Panc1 (cell line): ENCODE measurements at regions not wholly inside any gene's neighbourhood (a gene's known extent, or its start where the extent isn't known, plus 50 kb on each side); places are given as distances from the start of the nearest gene placed in this dataset.

ENCODE experiments used
- ATAC-seq: fragments of 200-7000 bp; cut with Tn5 transposase; 2 replicates; pipeline ENCODE4 v1.9.1; 2020; ENCODE audit warnings: mild to moderate bottlenecking, moderate library complexity
- BruUV-seq: library from RNA; stranded (reverse); fragments of 400-500 nt; replicated peaks from 2 replicates; lab custom pipeline; 2021; lab: Mats Ljungman, UMichigan
- CTCF ChIA-PET: fragments of 300-600 bp; sonication (Branson Sonifier 250); formaldehyde crosslinking; loops from one replicate; lab custom pipeline; 2022; ENCODE audit warnings: antibody characterized with exemption; lab: Charles Lee
- POLR2A ChIA-PET: fragments of 300-600 bp; sonication (Branson Sonifier 250); formaldehyde crosslinking; loops from one replicate; lab custom pipeline; 2022; ENCODE audit warnings: antibody characterized with exemption; lab: Charles Lee
- DNase-seq: peaks from one replicate; pipeline ENCODE4 v3.0.0-alpha.2; 2010; ENCODE audit warnings: low read depth, low spot score
- H3K27ac ChIP-seq: 2 replicates; pipeline ENCODE4 v1.5.1; 2011; ENCODE audit warnings: mild to moderate bottlenecking, low read length, inconsistent platforms
- H3K27me3 ChIP-seq: fragments of 200-500 bp; sonication (Bioruptor generic); 2 replicates; pipeline ENCODE4 v1.6.0; 2014; ENCODE audit warnings: low read length, inconsistent platforms; ENCODE audit not compliant: control insufficient read depth, insufficient read depth
- H3K36me3 ChIP-seq: fragments of 200-500 bp; sonication (Bioruptor generic); 2 replicates; pipeline ENCODE4 v1.5.1; 2014; ENCODE audit warnings: inconsistent platforms, mild to moderate bottlenecking, low read length, moderate library complexity; ENCODE audit not compliant: control insufficient read depth, insufficient read depth
- H3K4me1 ChIP-seq: 2 replicates; pipeline ENCODE4 v1.5.1; 2011; ENCODE audit warnings: inconsistent platforms, mild to moderate bottlenecking, low read length, moderate library complexity; ENCODE audit not compliant: control insufficient read depth, insufficient read depth
- H3K4me3 ChIP-seq, 2 experiments: 2 replicates each; pipeline ENCODE4 v1.5.1; 2011 to 2012; ENCODE audit warnings: low read depth in 2 of 2, low read length in 2 of 2, mild to moderate bottlenecking in 2 of 2, inconsistent platforms in 1 of 2, moderate library complexity in 1 of 2
- H3K9me3 ChIP-seq: fragments of 200-500 bp; sonication (Bioruptor generic); 2 replicates; pipeline ENCODE4 v1.5.1; 2014; ENCODE audit warnings: low read depth, mild to moderate bottlenecking, inconsistent platforms, low read length, moderate library complexity; ENCODE audit not compliant: control insufficient read depth, insufficient read depth
- CTCF ChIP-seq: fragments of 450-650 bp; IDR thresholded peaks from 2 replicates; pipeline ENCODE4 v1.5.1; 2017; ENCODE audit warnings: mild to moderate bottlenecking
- POLR2AphosphoS5 ChIP-seq: IDR thresholded peaks from 2 replicates; pipeline ENCODE4 v1.6.1; 2012; ENCODE audit warnings: mild to moderate bottlenecking, low read depth, low read length, moderate library complexity
- REST ChIP-seq, 2 experiments: IDR thresholded peaks; 2 replicates each; pipeline ENCODE4 v1.6.1; 2011 to 2012; ENCODE audit warnings: low read depth in 2 of 2, control low read depth in 1 of 2, low read length in 1 of 2, mild to moderate bottlenecking in 1 of 2, moderate library complexity in 1 of 2; ENCODE audit not compliant: insufficient read depth in 1 of 2
- SIN3A ChIP-seq: IDR thresholded peaks from 2 replicates; pipeline ENCODE4 v1.6.1; 2012; ENCODE audit warnings: low read depth, mild to moderate bottlenecking, low read length, moderate library complexity, borderline replicate concordance; ENCODE audit not compliant: insufficient read depth
- TCF7L2 ChIP-seq: IDR thresholded peaks from 2 replicates; pipeline ENCODE4 v1.6.1; 2011; ENCODE audit warnings: mild to moderate bottlenecking, low read depth, low read length, inconsistent platforms
- in situ Hi-C: cut with HindIII; loops from 2 replicates; pipeline ENCODE4 v1.10.0; 2016; ENCODE audit warnings: low sequenced_read_pairs, low pct_unique_long_range_greater_than_20kb
- intact Hi-C: fragments of 100-400 bp; cut with micrococcal nuclease; formaldehyde crosslinking; loops from one replicate; pipeline ENCODE4 v1.10.0; 2022; ENCODE audit not compliant: unreplicated experiment

DNA sequence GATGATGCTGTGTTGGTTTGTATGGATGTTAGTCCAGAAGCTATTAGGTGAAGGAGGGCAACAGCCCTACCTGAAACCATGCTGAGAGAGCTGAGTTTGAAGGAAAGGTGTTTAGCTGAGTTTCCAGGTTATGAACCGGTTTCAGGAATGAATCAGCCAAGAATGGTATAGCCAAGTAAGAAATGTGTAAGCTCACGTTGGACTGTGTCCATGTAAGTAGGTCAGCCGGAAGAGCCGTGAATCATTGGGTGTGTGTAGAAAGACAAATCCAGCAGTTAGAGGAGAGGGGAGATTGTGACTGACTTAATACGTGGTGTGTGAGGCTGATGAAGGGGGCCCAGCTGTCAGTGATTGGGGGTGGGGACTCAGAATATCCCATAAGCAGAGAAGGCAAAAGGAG, 77.2 kb upstream of the SPIN4 start:
- ChIA-PET POLR2A (no interaction called here), CTCF (no interaction called here)
- intact Hi-C loops: no loop called here
- no peaks in the 10 kb centered on the region for H3K4me1 ChIP-seq
- no peaks in the 10 kb centered on the region for H3K36me3 ChIP-seq
- DNase-seq: no peak
- TF ChIP-seq REST (IDR thresholded peaks at IDR 0.05; ENCODE audit: insufficient read depth in 1 of 2, low read depth in 2 of 2, low read length in 1 of 2) (no peak), TCF7L2 (no peak), POLR2AphosphoS5 (no peak), SIN3A (no peak), CTCF (no peak)
- H3K27me3 ChIP-seq: no peaks in the 10 kb centered on the region
- H3K27ac ChIP-seq: no peak overlapping the region
- in situ Hi-C loops: no loop called here
- no peak for ATAC-seq
- no TSS peak for BruUV-seq
- no peaks in the 10 kb centered on the region for H3K9me3 ChIP-seq
- no peak overlapping the region for H3K4me3 ChIP-seq

GRCh38 chrX:63426519-63426918, 75.4 kb upstream of the SPIN4 start:
- ChIA-PET POLR2A (no interaction called here), CTCF (no interaction called here)
- in situ Hi-C loops (no loop called here), intact Hi-C loops (no loop called here)
- TF ChIP-seq REST (IDR thresholded peaks at IDR 0.05; ENCODE audit: insufficient read depth in 1 of 2, low read depth in 2 of 2, low read length in 1 of 2) (no peak), SIN3A (no peak), CTCF (no peak), POLR2AphosphoS5 (no peak), TCF7L2 (no peak)
- H3K4me1 ChIP-seq: no peaks in the 10 kb centered on the region
- DNase-seq: no peak
- H3K4me3 ChIP-seq: no peak overlapping the region
- H3K36me3 ChIP-seq: no peaks in the 10 kb centered on the region
- no peaks in the 10 kb centered on the region for H3K9me3 ChIP-seq
- no TSS peak for BruUV-seq
- no peaks in the 10 kb centered on the region for H3K27me3 ChIP-seq
- no peak overlapping the region for H3K27ac ChIP-seq
- ATAC-seq: no peak
